PC-9 (cell line): ENCODE measurements at regions not wholly inside any gene's neighbourhood (a gene's known extent, or its start where the extent isn't known, plus 50 kb on each side); places are given as distances from the start of the nearest gene placed in this dataset.
"Not testable (repeated sequence)": the region's sequence is repeated elsewhere in the genome, so short reads cannot be mapped to it uniquely, and the experiment has no call there.

Experiments used
- CTCF ChIP-seq: fragments of 200-600 bp; sonication (generic); conservative IDR thresholded peaks from 2 replicates; pipeline ENCODE4 v1.6.1; 2017; ENCODE audit warnings: mixed run types, antibody characterized with exemption, mild to moderate bottlenecking, moderate library complexity
- EZH2 ChIP-seq: fragments of 200-600 bp; sonication (generic); IDR thresholded peaks from 2 replicates; pipeline ENCODE4 v1.8.0; 2017; ENCODE audit warnings: antibody characterized with exemption, low read depth

GRCh38 chr6:37562926-37563288, 63.2 kb upstream of the CCDC167 start:
- TF ChIP-seq CTCF, EZH2: not testable (repeated sequence)
